LNCaP clone FGC (cell line): ENCODE measurements at regions not wholly inside any gene's neighbourhood (a gene's known extent, or its start where the extent isn't known, plus 50 kb on each side); places are given as distances from the start of the nearest gene placed in this dataset.

ENCODE experiments used
- DNase-seq: peaks from one replicate; pipeline ENCODE4 v3.0.0-alpha.2; 2011; ENCODE audit warnings: low read depth
- H3K4me3 ChIP-seq: 2 replicates; pipeline ENCODE4 v1.5.1; 2011; ENCODE audit warnings: mild to moderate bottlenecking, low read depth, low read length, control low read depth
- CTCF ChIP-seq: IDR thresholded peaks from 2 replicates; pipeline ENCODE4 v1.5.1; 2012; ENCODE audit warnings: mild to moderate bottlenecking; ENCODE audit not compliant: control insufficient read depth, insufficient read depth; ENCODE audit errors: extremely low read depth

- no peak for DNase-seq
- no peak for TF ChIP-seq CTCF
- H3K4me3 ChIP-seq: no peak overlapping the region
These were observed 1129.7 kb upstream of the AMELY start for GRCh38 chrY:8041238-8041637.

GRCh38 chrY:8036563-8036962 is 1125.0 kb upstream of the AMELY start:
- H3K4me3 ChIP-seq: no peak overlapping the region
- no peak for DNase-seq
- no peak for TF ChIP-seq CTCF

- no peak overlapping the region for H3K4me3 ChIP-seq
- DNase-seq: no peak
- TF ChIP-seq CTCF: no peak
These were observed 1124.1 kb upstream of the AMELY start for GRCh38 chrY:8035653-8036052.

- no peak for DNase-seq
- TF ChIP-seq CTCF: no peak
- H3K4me3 ChIP-seq: no peak overlapping the region
These were observed 1123.1 kb upstream of the AMELY start for GRCh38 chrY:8034673-8035072.

- TF ChIP-seq CTCF: no peak
These were observed 1121.6 kb upstream of the AMELY start for GRCh38 chrY:8033200-8033599.

GRCh38 chrY:8020540-8020939 is 1109.0 kb upstream of the AMELY start:
- H3K4me3 ChIP-seq: no peak overlapping the region
- TF ChIP-seq CTCF: no peak
- DNase-seq: no peak

More at GRCh38 chrY:8033200-8033599, 1121.6 kb upstream of the AMELY start:
- no peak for DNase-seq
- no peak overlapping the region for H3K4me3 ChIP-seq

GRCh38 chrY:8011515-8011914 is 1100.0 kb upstream of the AMELY start:
- no peak for DNase-seq
- TF ChIP-seq CTCF: no peak
- H3K4me3 ChIP-seq: no peak overlapping the region
